Spleen (tissue), 7 donors: ENCODE measurements at regions not wholly inside any gene's neighbourhood (a gene's known extent, or its start where the extent isn't known, plus 50 kb on each side); places are given as distances from the start of the nearest gene placed in this dataset.

Source experiments
- CTCF ChIP-seq, 11 experiments: fragments of 200-600 bp in 7 of 11; fragments of 450-650 bp in 4 of 11; sonication (generic) in 4 of 11; IDR thresholded peaks in 8 of 11; conservative IDR thresholded peaks in 3 of 11; 1 replicate in 7 of 11; 2 replicates in 4 of 11; pipeline versions ENCODE4 v1.4.0 to v1.8.0; 2016 to 2021; ENCODE audit warnings: antibody characterized with exemption in 11 of 11, inconsistent platforms in 4 of 11, mild to moderate bottlenecking in 1 of 11
- POLR2A ChIP-seq, 3 donors: fragments of 450-650 bp; IDR thresholded peaks; one replicate each; pipeline ENCODE4 v1.5.1; 2017; ENCODE audit warnings: antibody characterized with exemption in 3 of 3, mild to moderate bottlenecking in 1 of 3
- POLR2AphosphoS5 ChIP-seq, 3 donors: sonication (generic); formaldehyde crosslinking; IDR thresholded peaks; one replicate each; pipeline ENCODE4 v1.5.1; 2017; ENCODE audit warnings: antibody characterized with exemption in 3 of 3
- donor health status: DM: no; HTN: no; CAD: no; lungs with moderate emphysema.
- donor health status: DM: no; HTN: no; CAD: no.
- donor health status: DM: no; HTN: no; CAD: no.

DNA sequence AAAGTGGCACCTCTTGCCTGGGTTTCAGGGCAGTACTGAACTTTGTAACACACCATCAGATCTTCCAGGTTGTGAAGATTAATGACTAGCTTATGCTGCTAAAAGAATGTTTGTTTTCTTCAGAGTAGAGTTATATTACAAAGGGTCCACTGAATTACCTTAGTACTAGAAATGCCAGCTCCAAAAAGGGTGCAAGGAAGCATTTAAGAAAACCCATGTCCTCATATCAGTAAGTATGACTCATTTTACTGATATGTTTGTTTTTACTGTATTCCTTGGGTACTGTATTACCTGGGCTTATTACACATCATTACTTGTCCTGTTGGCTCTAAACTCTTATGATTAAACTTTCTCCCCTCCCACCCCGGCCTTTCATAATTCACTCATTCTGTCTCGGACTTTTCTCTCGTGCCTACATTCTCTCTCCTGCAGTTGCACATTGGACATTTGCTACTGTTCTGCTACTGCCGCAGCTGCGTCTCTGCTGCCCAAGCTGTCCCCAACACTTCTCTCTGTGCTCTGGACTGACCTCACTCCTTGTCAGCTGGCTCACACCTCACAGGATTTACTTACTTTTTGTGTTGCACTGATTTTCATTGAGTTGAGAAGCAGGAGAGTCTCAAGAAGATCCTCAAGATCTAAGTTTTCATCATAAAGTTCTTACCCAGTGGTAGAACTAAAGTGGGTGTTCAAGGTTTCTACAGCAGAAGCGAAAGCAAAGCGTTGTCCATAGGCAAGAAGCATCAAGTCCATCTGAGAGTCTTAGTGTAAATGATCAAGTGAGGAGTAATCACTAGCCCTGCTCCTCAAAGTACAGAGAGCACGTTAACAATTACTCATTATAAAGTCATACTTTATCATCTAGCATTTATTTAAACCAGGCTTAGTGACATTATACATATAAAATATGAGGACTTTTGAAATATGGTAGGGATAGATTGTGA is 53.2 kb upstream of the C9orf72 start:
- TF ChIP-seq CTCF (IDR thresholded peaks at IDR 0.05 in 8 of 11, conservative IDR thresholded peaks at IDR 0.05 in 3 of 11): no peak
- TF ChIP-seq POLR2A (IDR thresholded peaks at IDR 0.05): no peak
- TF ChIP-seq POLR2AphosphoS5 (IDR thresholded peaks at IDR 0.05): no peak
